DND-41 (cell line): ENCODE measurements at regions not wholly inside any gene's neighbourhood (a gene's known extent, or its start where the extent isn't known, plus 50 kb on each side); places are given as distances from the start of the nearest gene placed in this dataset.

ENCODE experiments used
- CTCF ChIP-seq: IDR thresholded peaks from 2 replicates; pipeline ENCODE4 v1.5.1; 2012; ENCODE audit warnings: borderline replicate concordance, low read length, moderate library complexity, mild to moderate bottlenecking; ENCODE audit not compliant: poor library complexity, severe bottlenecking; ENCODE audit errors: extremely low read depth
- EZH2 ChIP-seq: IDR thresholded peaks from 3 replicates; pipeline ENCODE4 v1.6.1; 2012; ENCODE audit warnings: borderline replicate concordance, low read depth, mild to moderate bottlenecking, moderate library complexity, low read length, inconsistent platforms; ENCODE audit not compliant: severe bottlenecking

DNA sequence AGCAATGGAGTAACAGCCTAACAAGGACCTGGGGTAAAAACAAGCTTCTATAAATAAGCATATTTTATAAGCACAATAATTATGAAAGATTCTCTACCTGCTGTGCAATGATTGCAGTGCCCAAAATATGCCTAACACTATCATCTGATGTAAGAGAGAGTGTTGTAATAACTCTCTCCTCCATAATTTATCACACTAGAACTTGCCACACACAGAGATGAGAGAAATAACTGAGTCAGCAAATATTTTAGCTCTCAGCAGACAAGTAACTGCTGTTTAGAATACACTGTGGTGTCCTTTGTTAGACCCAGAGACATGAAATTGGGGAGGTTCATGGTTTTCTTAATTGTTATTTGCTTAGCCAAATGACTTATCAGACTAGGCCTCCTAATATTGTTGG is 105.3 kb upstream of the ACP3 start:
- TF ChIP-seq CTCF, result no peak
- no peak for TF ChIP-seq EZH2
